Endothelial cell of umbilical vein (primary cell): ENCODE measurements at regions not wholly inside any gene's neighbourhood (a gene's known extent, or its start where the extent isn't known, plus 50 kb on each side); places are given as distances from the start of the nearest gene placed in this dataset.

Experiments
- BruUV-seq: library from RNA; stranded (reverse); fragments of 400-500 nt; replicated peaks from 2 replicates; lab custom pipeline; 2021; lab: Mats Ljungman, UMichigan
- CTCF ChIA-PET: fragments of 300-600, 350-600 bp; sonication (Branson Sonifier 250); formaldehyde crosslinking; loops from one replicate; lab custom pipeline; 2021; ENCODE audit warnings: antibody characterized with exemption, inconsistent platforms; lab: Charles Lee
- POLR2A ChIA-PET: fragments of 300-600, 350-600 bp; sonication (Branson Sonifier 250); formaldehyde crosslinking; loops from one replicate; lab custom pipeline; 2021; ENCODE audit warnings: antibody characterized with exemption, inconsistent platforms; lab: Charles Lee
- DNase-seq: peaks from one replicate; pipeline ENCODE4 v3.0.0-alpha.2; 2011; ENCODE audit warnings: low read depth, low spot score
- FAIRE-seq: peaks from 2 replicates; lab custom pipeline; 2011; peaks lifted over from hg19 to GRCh38; lab: Jason Lieb, UNC
- H2AFZ ChIP-seq: 2 replicates; pipeline ENCODE4 v1.6.0; 2012; ENCODE audit warnings: low read depth, low read length, control low read depth, inconsistent platforms
- H3K27ac ChIP-seq: 2 replicates; pipeline ENCODE4 v1.5.1; 2011; ENCODE audit warnings: low read depth, mild to moderate bottlenecking, control low read depth, low read length, moderate library complexity; ENCODE audit not compliant: insufficient read depth
- H3K27me3 ChIP-seq, 2 experiments: 2 replicates each; pipeline versions ENCODE4 v1.6.0 to v1.6.1; 2011; ENCODE audit warnings: low read length in 2 of 2, mixed read lengths in 1 of 2; ENCODE audit not compliant: control insufficient read depth in 2 of 2, insufficient read depth in 2 of 2
- H3K36me3 ChIP-seq, 2 experiments: 2 replicates in 1 of 2; 3 replicates in 1 of 2; pipeline ENCODE4 v1.5.1; 2011; ENCODE audit warnings: low read length in 2 of 2, mild to moderate bottlenecking in 1 of 2, moderate library complexity in 1 of 2; ENCODE audit not compliant: control insufficient read depth in 2 of 2, insufficient read depth in 2 of 2; ENCODE audit errors: extremely low read depth in 1 of 2
- H3K4me1 ChIP-seq: 3 replicates; pipeline ENCODE4 v1.5.1; 2011; ENCODE audit warnings: mild to moderate bottlenecking, low read length; ENCODE audit not compliant: control insufficient read depth, insufficient read depth; ENCODE audit errors: extremely low read depth
- H3K4me2 ChIP-seq: 2 replicates; pipeline ENCODE4 v1.6.1; 2011; ENCODE audit warnings: low read length, control low read depth, mixed read lengths; ENCODE audit not compliant: insufficient read depth
- H3K4me3 ChIP-seq, 3 experiments: fragments of 200-600 bp in 1 of 3; sonication (generic), shearing (Covaris generic) in 1 of 3; replicated peaks in 1 of 3; 2 replicates each; pipeline ENCODE4 v1.5.1; 2011 to 2016; ENCODE audit warnings: control low read depth in 3 of 3, low read length in 3 of 3, mild to moderate bottlenecking in 2 of 3, inconsistent platforms in 1 of 3, low read depth in 1 of 3, moderate library complexity in 1 of 3; ENCODE audit not compliant: insufficient read depth in 1 of 3
- H3K79me2 ChIP-seq: 2 replicates; pipeline ENCODE4 v1.6.0; 2012; ENCODE audit warnings: low read length, inconsistent platforms; ENCODE audit not compliant: control insufficient read depth, insufficient read depth
- H3K9ac ChIP-seq: replicated peaks from 2 replicates; pipeline ENCODE3; 2011; ENCODE audit warnings: low read length, control low read depth; ENCODE audit not compliant: insufficient read depth; ENCODE audit errors: extremely low read depth
- H3K9me1 ChIP-seq: replicated peaks from 3 replicates; pipeline ENCODE4 v1.6.0; 2011; ENCODE audit warnings: mild to moderate bottlenecking, low read length; ENCODE audit not compliant: control insufficient read depth, insufficient read depth; ENCODE audit errors: extremely low read depth
- H3K9me3 ChIP-seq: replicated peaks from 2 replicates; pipeline ENCODE4 v1.5.1; 2012; ENCODE audit warnings: low read length, inconsistent platforms; ENCODE audit not compliant: control insufficient read depth, insufficient read depth
- H4K20me1 ChIP-seq: replicated peaks from 2 replicates; pipeline ENCODE3; 2011; ENCODE audit warnings: mild to moderate bottlenecking, low read length; ENCODE audit not compliant: control insufficient read depth, insufficient read depth; ENCODE audit errors: extremely low read depth
- EZH2 ChIP-seq: IDR thresholded peaks from 2 replicates; pipeline ENCODE4 v1.6.1; 2012; ENCODE audit warnings: borderline replicate concordance, low read depth, mild to moderate bottlenecking, moderate library complexity, low read length, inconsistent platforms; ENCODE audit not compliant: severe bottlenecking
- FOS ChIP-seq: IDR thresholded peaks from 2 replicates; pipeline ENCODE4 v1.6.1; 2011; ENCODE audit warnings: mild to moderate bottlenecking, low read length, moderate library complexity, borderline replicate concordance; ENCODE audit not compliant: insufficient read depth
- GATA2 ChIP-seq: IDR thresholded peaks from 2 replicates; pipeline ENCODE4 v1.7.0; 2011; ENCODE audit warnings: low read depth, mild to moderate bottlenecking, moderate library complexity, mixed read lengths, low read length; ENCODE audit not compliant: insufficient read length, insufficient read depth
- JUN ChIP-seq: IDR thresholded peaks from 2 replicates; pipeline ENCODE4 v1.6.1; 2011; ENCODE audit warnings: borderline replicate concordance, low read depth; ENCODE audit not compliant: insufficient read length, insufficient read depth
- MYC ChIP-seq: IDR thresholded peaks from one replicate; pipeline ENCODE4 v1.6.1; 2011; ENCODE audit warnings: mild to moderate bottlenecking, low read depth, low read length
- POLR2A ChIP-seq: IDR thresholded peaks from 2 replicates; pipeline ENCODE4 v1.6.1; 2012; ENCODE audit warnings: low read depth, mild to moderate bottlenecking, control low read depth, low read length
- POLR2AphosphoS5 ChIP-seq: IDR thresholded peaks from 2 replicates; pipeline ENCODE4 v1.6.1; 2012; ENCODE audit warnings: low read depth, mild to moderate bottlenecking, control low read depth, low read length, moderate library complexity; ENCODE audit not compliant: insufficient read depth
- dilution Hi-C: fragments of 300-500 bp; cut with MboI; formaldehyde crosslinking; loops from one replicate; pipeline ENCODE4 v1.15.0; 2019; ENCODE audit warnings: low sequenced_read_pairs; ENCODE audit not compliant: extremely low pct_ligation_motif_present
- intact Hi-C: fragments of 100-400 bp; cut with micrococcal nuclease; formaldehyde crosslinking; loops from one replicate; pipeline ENCODE4 v1.10.0; 2022
- TF ChIP-seq, protein P1 (sequence below), 2 donors: IDR thresholded peaks; 1 replicate in 1 of 2; 2 replicates in 1 of 2; pipeline ENCODE4 v1.5.1; 2011; ENCODE audit warnings: low read length in 2 of 2, mild to moderate bottlenecking in 2 of 2, moderate library complexity in 2 of 2, control low read depth in 1 of 2, inconsistent platforms in 1 of 2, low read depth in 1 of 2; ENCODE audit not compliant: insufficient read depth in 1 of 2; ENCODE audit errors: extremely low read depth in 1 of 2
- TF ChIP-seq, protein P2 (sequence below): IDR thresholded peaks from 2 replicates; pipeline ENCODE4 v1.6.1; 2011; ENCODE audit not compliant: insufficient read depth, insufficient read length

DNA sequence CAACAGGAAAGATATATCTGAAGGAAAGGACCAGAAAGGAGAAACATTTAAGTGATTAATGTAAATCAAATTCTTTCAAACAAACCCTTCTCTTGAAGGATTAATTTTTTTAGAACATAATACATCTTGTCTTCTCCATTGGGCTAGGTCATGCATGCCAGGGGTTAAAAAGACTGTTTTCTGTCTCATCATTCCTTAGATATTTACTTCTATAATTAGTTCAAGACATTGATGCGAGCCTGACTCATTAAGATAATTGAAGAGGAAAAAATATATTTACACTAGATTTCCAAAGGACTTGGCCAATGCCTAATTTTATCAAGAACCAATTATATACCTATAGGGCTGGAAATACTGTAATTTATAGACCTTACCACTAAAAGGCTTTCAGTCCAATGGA, 166.6 kb upstream of the SETBP1 start:
- FAIRE-seq (no peak), DNase-seq (no peak)
- H3K4me2 ChIP-seq = no peak overlapping the region
- intact Hi-C loops = no loop called here
- no TSS peak for BruUV-seq
- H4K20me1 ChIP-seq = no peaks in the 10 kb centered on the region
- H3K36me3 ChIP-seq = no peaks in the 10 kb centered on the region
- dilution Hi-C loops = no loop called here
- H3K27me3 ChIP-seq = no peaks in the 10 kb centered on the region
- H3K9me3 ChIP-seq = no peaks in the 10 kb centered on the region
- no peak overlapping the region for H3K9ac ChIP-seq
- H3K4me3 ChIP-seq = no peak overlapping the region
- H3K27ac ChIP-seq = no peak overlapping the region
- H3K79me2 ChIP-seq = no peaks in the 10 kb centered on the region
- no peak overlapping the region for H2AFZ ChIP-seq
- TF ChIP-seq GATA2 = no peak
- no peak for TF ChIP-seq POLR2A
- TF ChIP-seq, protein P1, sequence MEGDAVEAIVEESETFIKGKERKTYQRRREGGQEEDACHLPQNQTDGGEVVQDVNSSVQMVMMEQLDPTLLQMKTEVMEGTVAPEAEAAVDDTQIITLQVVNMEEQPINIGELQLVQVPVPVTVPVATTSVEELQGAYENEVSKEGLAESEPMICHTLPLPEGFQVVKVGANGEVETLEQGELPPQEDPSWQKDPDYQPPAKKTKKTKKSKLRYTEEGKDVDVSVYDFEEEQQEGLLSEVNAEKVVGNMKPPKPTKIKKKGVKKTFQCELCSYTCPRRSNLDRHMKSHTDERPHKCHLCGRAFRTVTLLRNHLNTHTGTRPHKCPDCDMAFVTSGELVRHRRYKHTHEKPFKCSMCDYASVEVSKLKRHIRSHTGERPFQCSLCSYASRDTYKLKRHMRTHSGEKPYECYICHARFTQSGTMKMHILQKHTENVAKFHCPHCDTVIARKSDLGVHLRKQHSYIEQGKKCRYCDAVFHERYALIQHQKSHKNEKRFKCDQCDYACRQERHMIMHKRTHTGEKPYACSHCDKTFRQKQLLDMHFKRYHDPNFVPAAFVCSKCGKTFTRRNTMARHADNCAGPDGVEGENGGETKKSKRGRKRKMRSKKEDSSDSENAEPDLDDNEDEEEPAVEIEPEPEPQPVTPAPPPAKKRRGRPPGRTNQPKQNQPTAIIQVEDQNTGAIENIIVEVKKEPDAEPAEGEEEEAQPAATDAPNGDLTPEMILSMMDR (IDR thresholded peaks at IDR 0.05; ENCODE audit: extremely low read depth in 1 of 2, insufficient read depth in 1 of 2, low read depth in 1 of 2, low read length in 2 of 2) = no peak
- TF ChIP-seq, protein P2, sequence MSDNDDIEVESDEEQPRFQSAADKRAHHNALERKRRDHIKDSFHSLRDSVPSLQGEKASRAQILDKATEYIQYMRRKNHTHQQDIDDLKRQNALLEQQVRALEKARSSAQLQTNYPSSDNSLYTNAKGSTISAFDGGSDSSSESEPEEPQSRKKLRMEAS = no peak
- no peak for TF ChIP-seq FOS
- TF ChIP-seq JUN = no peak
- no peak for TF ChIP-seq MYC
- no peak for TF ChIP-seq EZH2
- TF ChIP-seq POLR2AphosphoS5 = no peak
- peaks cover 11% of the 10 kb centered on the region for H3K4me1 ChIP-seq
- ChIA-PET POLR2A (no interaction called here), CTCF (no interaction called here)
- H3K9me1 ChIP-seq = no peaks in the 10 kb centered on the region
